B cell (primary cell): ENCODE measurements at regions not wholly inside any gene's neighbourhood (a gene's known extent, or its start where the extent isn't known, plus 50 kb on each side); places are given as distances from the start of the nearest gene placed in this dataset.
A peak's percentile ranks its signal among the peaks of the same experiment; 100 is the strongest.

Source experiments
- ATAC-seq: fragments of 200-7000 bp; cut with Tn5 transposase; one replicate; pipeline ENCODE4 v1.10.0; 2021; ENCODE audit warnings: low read depth, mild to moderate bottlenecking, moderate number of reproducible peaks, moderate library complexity
- CTCF ChIA-PET: fragments of 350-600 bp; sonication (Branson Sonifier 250); formaldehyde crosslinking; loops from one replicate; lab custom pipeline; 2021; ENCODE audit warnings: antibody characterized with exemption, inconsistent platforms; lab: Charles Lee
- POLR2A ChIA-PET: fragments of 350-600 bp; sonication (Branson Sonifier 250); formaldehyde crosslinking; loops from one replicate; lab custom pipeline; 2021; ENCODE audit warnings: antibody characterized with exemption; lab: Charles Lee
- DNase-seq: peaks from one replicate; pipeline ENCODE4 v3.0.0; 2013
- H2AFZ ChIP-seq: 2 replicates; pipeline ENCODE4 v1.6.1; 2012; ENCODE audit warnings: mild to moderate bottlenecking, low read depth, low read length; ENCODE audit not compliant: insufficient read depth, poor library complexity, severe bottlenecking
- H3K27ac ChIP-seq, 2 donors: 1 replicate in 1 of 2; 2 replicates in 1 of 2; pipeline ENCODE4 v1.5.1; 2012 to 2013; ENCODE audit warnings: low read length in 2 of 2, mild to moderate bottlenecking in 2 of 2, moderate library complexity in 1 of 2
- H3K27me3 ChIP-seq, 4 experiments: fragments of 200-600 bp in 1 of 4; sonication (generic) in 1 of 4; replicated peaks in 1 of 4; 1 replicate in 2 of 4; 2 replicates in 2 of 4; pipeline versions ENCODE4 v1.6.1 to v1.7.0; 2013 to 2016; ENCODE audit warnings: low read length in 3 of 4, mild to moderate bottlenecking in 2 of 4, mixed read lengths in 1 of 4, moderate library complexity in 1 of 4; ENCODE audit not compliant: insufficient read depth in 4 of 4, control insufficient read depth in 3 of 4; ENCODE audit errors: control extremely low read depth in 1 of 4
- H3K36me3 ChIP-seq, 2 experiments: replicated peaks in 1 of 2; 1 replicate in 1 of 2; 2 replicates in 1 of 2; pipeline versions ENCODE4 v1.6.1 to v1.7.1; 2013; ENCODE audit warnings: low read length in 1 of 2; ENCODE audit not compliant: insufficient read depth in 2 of 2, control insufficient read depth in 1 of 2; ENCODE audit errors: control extremely low read depth in 1 of 2, extremely low read depth in 1 of 2
- H3K4me1 ChIP-seq, 2 donors: fragments of 200-600 bp in 1 of 2; sonication (generic) in 1 of 2; 1 replicate in 1 of 2; 2 replicates in 1 of 2; pipeline versions ENCODE4 v1.5.1 to v1.6.1; 2013 to 2017; ENCODE audit warnings: low read length in 2 of 2; ENCODE audit not compliant: control insufficient read depth in 2 of 2, insufficient read depth in 2 of 2
- H3K4me2 ChIP-seq: replicated peaks from 2 replicates; pipeline ENCODE3; 2012; ENCODE audit warnings: mild to moderate bottlenecking, low read depth, low read length; ENCODE audit not compliant: poor library complexity, severe bottlenecking
- H3K4me3 ChIP-seq, 5 experiments: fragments of 200-600 bp in 1 of 5; sonication (generic) in 1 of 5; 1 replicate in 3 of 5; 2 replicates in 2 of 5; pipeline versions ENCODE4 v1.5.1 to v1.7.0; 2011 to 2016; ENCODE audit warnings: low read length in 4 of 5, mild to moderate bottlenecking in 4 of 5, low read depth in 2 of 5, control low read depth in 1 of 5, moderate library complexity in 1 of 5; ENCODE audit not compliant: insufficient read depth in 1 of 5; ENCODE audit errors: control extremely low read depth in 1 of 5, extremely low read depth in 1 of 5
- H3K79me2 ChIP-seq: fragments of 200-600 bp; sonication (generic); one replicate; pipeline ENCODE4 v1.6.0; 2016; ENCODE audit warnings: low read length; ENCODE audit not compliant: control insufficient read depth, insufficient read depth
- H3K9ac ChIP-seq: fragments of 200-600 bp; sonication (generic); 2 replicates; pipeline ENCODE4 v1.6.1; 2017; ENCODE audit warnings: mild to moderate bottlenecking, low read length, moderate library complexity
- H3K9me3 ChIP-seq, 3 donors: one replicate each; pipeline versions ENCODE4 v1.6.1 to v1.7.1; 2013; ENCODE audit warnings: low read length in 2 of 3; ENCODE audit not compliant: control insufficient read depth in 2 of 3, insufficient read depth in 1 of 3; ENCODE audit errors: control extremely low read depth in 1 of 3
- H4K20me1 ChIP-seq: 2 replicates; pipeline ENCODE4 v1.6.0; 2012; ENCODE audit warnings: mild to moderate bottlenecking, low read length; ENCODE audit not compliant: insufficient read depth, control insufficient read depth, poor library complexity, severe bottlenecking
- H3K27ac Mint-ChIP-seq: one replicate; pipeline ENCODE4 v1.8.0; 2021; ENCODE audit warnings: mixed read lengths
- H3K27me3 Mint-ChIP-seq: one replicate; pipeline ENCODE4 v1.8.0; 2021; ENCODE audit warnings: mixed read lengths
- H3K4me1 Mint-ChIP-seq: one replicate; pipeline ENCODE4 v1.8.0; 2021; ENCODE audit warnings: mixed read lengths
- H3K4me3 Mint-ChIP-seq: one replicate; pipeline ENCODE4 v1.8.0; 2021; ENCODE audit warnings: mixed read lengths
- H3K9me3 Mint-ChIP-seq: one replicate; pipeline ENCODE4 v1.8.0; 2022; ENCODE audit warnings: mixed read lengths; ENCODE audit not compliant: insufficient read depth
- CTCF ChIP-seq: fragments of 200-600 bp; IDR thresholded peaks from one replicate; pipeline ENCODE4 v1.8.0; 2022; ENCODE audit warnings: antibody characterized with exemption, mild to moderate bottlenecking
- EZH2 ChIP-seq: IDR thresholded peaks from 2 replicates; pipeline ENCODE4 v1.6.1; 2012; ENCODE audit warnings: borderline replicate concordance, low read depth, mild to moderate bottlenecking, moderate library complexity, low read length; ENCODE audit not compliant: insufficient read depth, poor library complexity, severe bottlenecking
- WGBS: methylation state at CpG from one replicate; pipeline ENCODE4 v1.1.5; 2013; ENCODE audit warnings: missing lambda C conversion rate; ENCODE audit not compliant: insufficient coverage; 5-methylcytosine and 5-hydroxymethylcytosine counted together
- intact Hi-C: fragments of 100-400 bp; cut with micrococcal nuclease; formaldehyde crosslinking; loops from one replicate; pipeline ENCODE4 v1.10.0; 2022

DNA sequence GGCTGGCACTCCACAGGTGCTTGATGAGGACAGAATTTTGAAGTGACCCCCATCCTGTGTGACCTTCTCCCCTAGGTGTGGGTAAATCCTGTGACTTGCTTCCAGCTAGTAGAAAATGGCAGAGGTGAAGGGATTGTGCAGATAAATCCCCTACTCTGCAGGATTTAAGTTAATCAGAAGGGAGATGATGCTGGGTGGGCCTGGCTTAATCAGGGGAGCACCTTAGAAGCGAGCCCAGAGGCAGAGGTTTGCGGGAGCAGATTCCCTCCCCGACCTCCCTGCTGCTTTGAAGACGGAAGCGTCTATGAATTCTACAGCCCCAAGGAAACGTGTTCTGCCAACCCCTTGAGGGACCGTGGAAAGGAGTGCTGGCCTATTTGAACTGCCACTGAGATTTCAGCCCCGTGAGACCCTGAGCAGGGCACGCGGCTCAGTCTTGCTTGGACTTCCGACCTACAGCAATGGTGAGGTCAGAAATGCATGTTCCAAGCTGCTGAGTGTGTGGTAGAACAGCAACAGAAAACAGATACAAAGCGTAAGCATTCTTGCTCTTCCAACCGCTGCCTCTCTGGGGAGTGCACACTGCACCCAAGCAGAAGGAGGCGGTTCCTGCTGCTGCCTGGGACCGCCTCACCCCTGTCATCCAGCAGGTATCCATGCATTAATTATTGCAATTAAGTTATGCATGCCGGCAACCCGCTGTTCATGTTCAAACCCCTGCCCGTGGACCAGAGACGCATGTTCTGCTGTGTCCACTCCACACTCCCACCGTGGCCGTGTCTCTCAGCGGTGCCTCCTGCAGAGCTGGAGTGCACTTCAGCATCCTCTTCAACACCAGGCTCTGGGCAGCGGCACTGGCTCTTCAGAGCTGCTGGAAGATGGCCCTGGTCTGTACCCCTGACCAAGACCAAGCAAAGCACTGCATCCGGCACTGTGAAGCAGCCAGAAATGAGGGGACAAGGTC is 54.6 kb upstream of the RXRA start:
- TF ChIP-seq EZH2 (no peak), CTCF (no peak)
- ChIA-PET POLR2A (no interaction called here), CTCF (no interaction called here)
- H3K27me3 Mint-ChIP-seq = peaks cover 7% of the 10 kb centered on the region
- no peaks in the 10 kb centered on the region for H3K9me3 Mint-ChIP-seq
- DNase-seq (peak; percentile 45), ATAC-seq (no peak)
- WGBS = 70% methylated on average over 24 of the region's 24 CpGs
- no peaks in the 10 kb centered on the region for H3K27me3 ChIP-seq
- no peaks in the 10 kb centered on the region for H3K36me3 ChIP-seq
- no peak overlapping the region for H2AFZ ChIP-seq
- H4K20me1 ChIP-seq = no peaks in the 10 kb centered on the region
- H3K9ac ChIP-seq = no peak overlapping the region
- peak overlapping the region; percentile 35 for H3K4me2 ChIP-seq
- intact Hi-C loops = no loop called here
- H3K9me3 ChIP-seq = peaks cover 0 to 11% (median 0%) of the 10 kb centered on the region in 3 donors
- no peak overlapping the region for H3K4me3 Mint-ChIP-seq
- H3K4me1 ChIP-seq = peaks cover 41 to 61% of the 10 kb centered on the region in 2 donors
- H3K27ac ChIP-seq = no peak overlapping the region
- H3K4me1 Mint-ChIP-seq = peaks cover 42% of the 10 kb centered on the region
- no peak overlapping the region for H3K4me3 ChIP-seq
- H3K79me2 ChIP-seq = no peaks in the 10 kb centered on the region
- H3K27ac Mint-ChIP-seq = peak overlapping the region; percentile 20
